H1 (cell line): ENCODE measurements at regions not wholly inside any gene's neighbourhood (a gene's known extent, or its start where the extent isn't known, plus 50 kb on each side); places are given as distances from the start of the nearest gene placed in this dataset.

Experiments
- CTCF ChIA-PET: fragments of 300-600 bp; sonication (Branson Sonifier 250); formaldehyde crosslinking; loops from one replicate; lab custom pipeline; 2021; ENCODE audit not compliant: partially characterized antibody; lab: Charles Lee
- POLR2A ChIA-PET: fragments of 300-600 bp; sonication (Branson Sonifier 250); formaldehyde crosslinking; loops from one replicate; lab custom pipeline; 2021; ENCODE audit warnings: inconsistent platforms; ENCODE audit not compliant: partially characterized antibody; lab: Charles Lee
- DNase-seq, 2 experiments: peaks; one replicate each; pipeline versions ENCODE4 v3.0.0 to v3.0.0-alpha.2; 2010 to 2022; ENCODE audit warnings: low spot score in 2 of 2, low read depth in 1 of 2, mixed read lengths in 1 of 2
- FAIRE-seq: peaks from 2 replicates; lab custom pipeline; 2011; peaks lifted over from hg19 to GRCh38; lab: Jason Lieb, UNC
- H2AFZ ChIP-seq: 2 replicates; pipeline ENCODE4 v1.8.1; 2012; ENCODE audit warnings: low read length, inconsistent platforms
- H2AK5ac ChIP-seq: 2 replicates; pipeline ENCODE4 v1.6.1; 2013; ENCODE audit warnings: low read depth, low read length
- H2BK120ac ChIP-seq: replicated peaks from 2 replicates; pipeline ENCODE3; 2013; ENCODE audit warnings: low read depth, low read length, inconsistent platforms
- H2BK12ac ChIP-seq: 2 replicates; pipeline ENCODE4 v1.6.1; 2013; ENCODE audit warnings: low read depth, low read length
- H2BK15ac ChIP-seq: 2 replicates; pipeline ENCODE4 v1.6.1; 2013; ENCODE audit warnings: low read length
- H2BK20ac ChIP-seq: 2 replicates; pipeline ENCODE4 v1.6.1; 2013; ENCODE audit warnings: low read length
- H2BK5ac ChIP-seq: 2 replicates; pipeline ENCODE4 v1.6.1; 2013; ENCODE audit warnings: low read depth, low read length
- H3K14ac ChIP-seq: 2 replicates; pipeline ENCODE4 v1.6.1; 2013; ENCODE audit warnings: inconsistent platforms; ENCODE audit not compliant: insufficient read length
- H3K18ac ChIP-seq: 2 replicates; pipeline ENCODE4 v1.6.1; 2013; ENCODE audit warnings: low read length; ENCODE audit errors: extremely low read depth
- H3K23ac ChIP-seq: 2 replicates; pipeline ENCODE4 v1.6.1; 2013; ENCODE audit warnings: inconsistent platforms; ENCODE audit not compliant: insufficient read length
- H3K23me2 ChIP-seq: 2 replicates; pipeline ENCODE4 v1.6.1; 2013; ENCODE audit warnings: low read depth, low read length
- H3K27ac ChIP-seq: 2 replicates; pipeline ENCODE4 v1.6.1; 2011; ENCODE audit warnings: low read depth, low read length, inconsistent platforms
- H3K27me3 ChIP-seq, 4 experiments: replicated peaks in 1 of 4; 1 replicate in 1 of 4; 2 replicates in 3 of 4; pipeline versions ENCODE4 v1.6.1 to v1.8.1; 2011 to 2013; ENCODE audit warnings: low read length in 3 of 4, mild to moderate bottlenecking in 3 of 4, inconsistent platforms in 2 of 4, mixed read lengths in 2 of 4, moderate library complexity in 1 of 4; ENCODE audit not compliant: control insufficient read depth in 3 of 4, insufficient read depth in 3 of 4; ENCODE audit errors: extremely low read depth in 1 of 4
- H3K36me3 ChIP-seq, 4 experiments: 2 replicates each; pipeline versions ENCODE4 v1.6.1 to v1.8.1; 2011 to 2013; ENCODE audit warnings: mild to moderate bottlenecking in 4 of 4, low read length in 3 of 4, moderate library complexity in 2 of 4, control low read depth in 1 of 4, inconsistent platforms in 1 of 4; ENCODE audit not compliant: insufficient read depth in 4 of 4, control insufficient read depth in 2 of 4
- H3K4ac ChIP-seq: replicated peaks from 2 replicates; pipeline ENCODE3; 2013; ENCODE audit warnings: low read length, low read depth, mixed read lengths, inconsistent platforms; ENCODE audit not compliant: insufficient read length
- H3K4me1 ChIP-seq, 4 experiments: replicated peaks in 1 of 4; 1 replicate in 1 of 4; 2 replicates in 3 of 4; pipeline versions ENCODE4 v1.6.1 to v1.8.1; 2011 to 2013; ENCODE audit warnings: low read length in 3 of 4, inconsistent platforms in 2 of 4, mixed read lengths in 1 of 4; ENCODE audit not compliant: insufficient read depth in 4 of 4, control insufficient read depth in 3 of 4
- H3K4me2 ChIP-seq, 2 experiments: 2 replicates each; pipeline versions ENCODE4 v1.6.1 to v1.8.1; 2011 to 2013; ENCODE audit warnings: low read depth in 2 of 2, low read length in 2 of 2, control low read depth in 1 of 2, inconsistent platforms in 1 of 2, mild to moderate bottlenecking in 1 of 2; ENCODE audit not compliant: insufficient read depth in 1 of 2
- H3K4me3 ChIP-seq, 4 experiments: fragments of 200-600, 300-600 bp in 1 of 4; sonication (generic), shearing (Covaris generic), sonication (Bioruptor Twin) in 1 of 4; 2 replicates each; pipeline versions ENCODE4 v1.5.1 to v1.8.1; 2011 to 2016; ENCODE audit warnings: low read length in 4 of 4, low read depth in 3 of 4, control low read depth in 2 of 4, inconsistent platforms in 2 of 4, mild to moderate bottlenecking in 2 of 4, mixed read lengths in 1 of 4, moderate library complexity in 1 of 4; ENCODE audit not compliant: insufficient read depth in 2 of 4; ENCODE audit errors: extremely low read depth in 1 of 4
- H3K56ac ChIP-seq: replicated peaks from 2 replicates; pipeline ENCODE3; 2013; ENCODE audit warnings: low read depth, mild to moderate bottlenecking, mixed read lengths, low read length, inconsistent platforms; ENCODE audit not compliant: insufficient read length
- H3K79me1 ChIP-seq: 2 replicates; pipeline ENCODE4 v1.6.1; 2013; ENCODE audit warnings: low read depth, low read length, control low read depth
- H3K79me2 ChIP-seq, 2 experiments: 2 replicates each; pipeline versions ENCODE4 v1.6.1 to v1.8.1; 2012 to 2013; ENCODE audit warnings: low read length in 2 of 2, mild to moderate bottlenecking in 2 of 2, inconsistent platforms in 1 of 2; ENCODE audit not compliant: insufficient read depth in 2 of 2, control insufficient read depth in 1 of 2
- H3K9ac ChIP-seq, 4 experiments: replicated peaks in 1 of 4; 1 replicate in 1 of 4; 2 replicates in 3 of 4; pipeline versions ENCODE4 v1.6.1 to v1.8.1; 2011 to 2013; ENCODE audit warnings: low read depth in 3 of 4, low read length in 3 of 4, control low read depth in 2 of 4, mild to moderate bottlenecking in 2 of 4, moderate library complexity in 2 of 4, inconsistent platforms in 1 of 4; ENCODE audit errors: extremely low read depth in 1 of 4
- H3K9me3 ChIP-seq, 2 experiments: 2 replicates each; pipeline versions ENCODE4 v1.6.1 to v1.8.1; 2012 to 2013; ENCODE audit warnings: mild to moderate bottlenecking in 2 of 2, moderate library complexity in 2 of 2, control low read depth in 1 of 2, inconsistent platforms in 1 of 2, low read depth in 1 of 2, low read length in 1 of 2, mixed read lengths in 1 of 2; ENCODE audit not compliant: insufficient read depth in 2 of 2
- H4K20me1 ChIP-seq, 2 experiments: replicated peaks in 1 of 2; 2 replicates each; pipeline versions ENCODE3 to v1.8.1; 2011 to 2013; ENCODE audit warnings: inconsistent platforms in 2 of 2, low read length in 2 of 2, mild to moderate bottlenecking in 1 of 2; ENCODE audit not compliant: insufficient read depth in 2 of 2, control insufficient read depth in 1 of 2
- H4K5ac ChIP-seq: 2 replicates; pipeline ENCODE4 v1.6.1; 2013; ENCODE audit warnings: low read length, low read depth, mixed read lengths, inconsistent platforms; ENCODE audit not compliant: insufficient read length
- H4K8ac ChIP-seq: 2 replicates; pipeline ENCODE4 v1.8.0; 2013; ENCODE audit warnings: mild to moderate bottlenecking, moderate library complexity, low read length, inconsistent platforms; ENCODE audit not compliant: insufficient read depth; ENCODE audit errors: extremely low read depth
- H4K91ac ChIP-seq: replicated peaks from 2 replicates; pipeline ENCODE3; 2013; ENCODE audit warnings: low read length, mixed read lengths, inconsistent platforms; ENCODE audit not compliant: insufficient read length
- ATF2 ChIP-seq: IDR thresholded peaks from 2 replicates; pipeline ENCODE4 v1.6.1; 2012; ENCODE audit warnings: low read length, inconsistent platforms
- BRCA1 ChIP-seq: IDR thresholded peaks from 2 replicates; pipeline ENCODE4 v1.6.1; 2012; ENCODE audit warnings: low read depth, low read length, improper control_type of control experiment
- CEBPB ChIP-seq: IDR thresholded peaks from 2 replicates; pipeline ENCODE4 v1.6.1; 2012; ENCODE audit warnings: low read depth, low read length
- MAX ChIP-seq: IDR thresholded peaks from 2 replicates; pipeline ENCODE4 v1.6.1; 2012; ENCODE audit warnings: inconsistent platforms
- POLR2AphosphoS5 ChIP-seq: IDR thresholded peaks from 2 replicates; pipeline ENCODE4 v1.6.1; 2011; ENCODE audit warnings: low read depth, low read length
- RFX5 ChIP-seq: IDR thresholded peaks from 2 replicates; pipeline ENCODE4 v1.6.1; 2011; ENCODE audit warnings: low read depth, low read length, improper control_type of control experiment, borderline replicate concordance
- RNF2 ChIP-seq: fragments of 200-900, 300-1000 bp; sonication (generic); IDR thresholded peaks from 2 replicates; pipeline ENCODE4 v1.7.1; 2016; ENCODE audit warnings: borderline replicate concordance, low read depth, mild to moderate bottlenecking, antibody characterized with exemption, low read length; ENCODE audit not compliant: poor library complexity, severe bottlenecking; ENCODE audit errors: missing control alignments
- SAP30 ChIP-seq: fragments of 300-600 bp; sonication (generic); IDR thresholded peaks from 2 replicates; pipeline ENCODE4 v1.7.1; 2012; ENCODE audit warnings: low read length, moderate library complexity, mild to moderate bottlenecking, inconsistent platforms; ENCODE audit not compliant: insufficient read depth, insufficient replicate concordance
- WGBS, 2 experiments: shearing (Covaris generic) in 1 of 2; methylation state at CpG; one replicate each; pipeline versions ENCODE4 v1.1.6 to v1.1.7; 2013 to 2015; ENCODE audit warnings: low lambda C conversion rate in 2 of 2, mixed read lengths in 2 of 2, inconsistent platforms in 1 of 2, low coverage in 1 of 2, missing lambda C conversion rate in 1 of 2; ENCODE audit not compliant: insufficient replicate concordance in 2 of 2, insufficient coverage in 1 of 2, insufficient read length in 1 of 2; ENCODE audit errors: extremely low coverage in 1 of 2, missing lambda C conversion rate in 1 of 2; 5-methylcytosine and 5-hydroxymethylcytosine counted together

- Histone ChIP-seq H3K14ac (no peak overlapping the region), H4K8ac (no peak overlapping the region), H3K36me3 (no peaks in the 10 kb centered on the region), H2BK15ac (no peak overlapping the region), H3K27me3 (peaks cover 0 to 2% (median 0%) of the 10 kb centered on the region in 4 experiments; a peak in 1 of 7 replicates), H2BK5ac (no peak overlapping the region), H2BK20ac (no peak overlapping the region), H3K18ac (no peak overlapping the region), H4K20me1 (no peaks in the 10 kb centered on the region), H3K9me3 (no peaks in the 10 kb centered on the region), H2BK120ac (no peak overlapping the region), H3K23me2 (no peaks in the 10 kb centered on the region), H3K9ac (no peak overlapping the region), H3K4ac (no peak overlapping the region), H3K27ac (no peak overlapping the region), H4K5ac (no peak overlapping the region), H3K4me1 (no peaks in the 10 kb centered on the region), H2BK12ac (no peak overlapping the region), H3K23ac (no peak overlapping the region), H3K4me3 (no peak overlapping the region), H3K56ac (no peak overlapping the region), H2AK5ac (no peak overlapping the region), H4K91ac (no peak overlapping the region), H3K79me1 (no peaks in the 10 kb centered on the region), H2AFZ (no peak overlapping the region), H3K79me2 (no peaks in the 10 kb centered on the region), H3K4me2 (no peak overlapping the region)
- TF ChIP-seq SAP30 (no peak), CEBPB (no peak), RNF2 (no peak), MAX (no peak), ATF2 (no peak), POLR2AphosphoS5 (no peak), BRCA1 (no peak), RFX5 (no peak)
- POLR2A ChIA-PET = no interaction called here
- CTCF ChIA-PET = no interaction called here
- DNase-seq = no peak
- FAIRE-seq = no peak
- WGBS, 2 experiments = 95% methylated on average over 1 of the region's 1 CpG; no CpG with 5 or more reads in 1 of the 2 experiments
Observed at GRCh38 chr3:154792828-154793227, 287.3 kb upstream of the MME start.
